Nephron (organoid): ENCODE measurements at regions not wholly inside any gene's neighbourhood (a gene's known extent, or its start where the extent isn't known, plus 50 kb on each side); places are given as distances from the start of the nearest gene placed in this dataset.

ENCODE experiments used
- H3K27ac Mint-ChIP-seq, 3 experiments: 2 replicates each; pipeline ENCODE4 v1.8.0; 2020; ENCODE audit warnings: mixed read lengths in 3 of 3, mild to moderate bottlenecking in 2 of 3, moderate library complexity in 1 of 3
- H3K27me3 Mint-ChIP-seq: 2 replicates; pipeline ENCODE4 v1.8.0; 2021; ENCODE audit warnings: low read depth, mild to moderate bottlenecking, moderate library complexity, mixed read lengths
- H3K36me3 Mint-ChIP-seq: 2 replicates; pipeline ENCODE4 v1.8.0; 2020; ENCODE audit warnings: low read depth, mixed read lengths
- H3K4me1 Mint-ChIP-seq: 2 replicates; pipeline ENCODE4 v1.8.0; 2020; ENCODE audit warnings: mixed read lengths
- H3K4me3 Mint-ChIP-seq, 3 experiments: 2 replicates each; pipeline ENCODE4 v1.8.0; 2020; ENCODE audit warnings: mild to moderate bottlenecking in 3 of 3, mixed read lengths in 3 of 3, moderate library complexity in 2 of 3
- H3K9me3 Mint-ChIP-seq: 2 replicates; pipeline ENCODE4 v1.8.0; 2020; ENCODE audit warnings: mixed read lengths
- CTCF ChIP-seq, 3 experiments: fragments of 200-600 bp; sonication (generic); IDR thresholded peaks; one replicate each; pipeline ENCODE4 v1.5.0; 2021; ENCODE audit warnings: antibody characterized with exemption in 3 of 3; ENCODE audit not compliant: unreplicated experiment in 3 of 3

DNA sequence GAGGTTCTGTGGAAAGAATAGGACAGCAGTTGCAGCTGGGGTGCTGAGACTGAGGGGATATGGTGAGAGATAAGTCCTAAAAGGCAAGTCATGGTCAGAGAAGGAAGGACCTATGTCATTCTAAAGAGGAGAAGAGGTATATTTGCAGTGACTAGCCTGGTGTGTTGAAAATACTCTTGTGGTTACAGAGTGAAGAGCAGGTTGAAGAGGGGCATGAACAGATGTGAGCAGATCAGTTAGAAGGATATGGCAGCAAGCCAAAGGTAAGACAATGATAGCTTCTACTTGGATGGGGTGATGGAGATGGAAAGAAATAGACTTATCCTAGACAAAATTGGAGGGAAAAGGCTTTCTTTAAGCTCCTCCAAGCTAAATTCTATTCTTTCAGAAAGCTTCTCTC lies 469.8 kb upstream of the CPEB2 start:
- Mint-ChIP-seq H3K9me3 (no peaks in the 10 kb centered on the region), H3K27ac (no peak overlapping the region), H3K4me1 (no peaks in the 10 kb centered on the region), H3K4me3 (no peak overlapping the region), H3K36me3 (no peaks in the 10 kb centered on the region), H3K27me3 (no peaks in the 10 kb centered on the region)
- TF ChIP-seq CTCF (IDR thresholded peaks at IDR 0.05; ENCODE audit: unreplicated experiment in 3 of 3), result no peak

DNA sequence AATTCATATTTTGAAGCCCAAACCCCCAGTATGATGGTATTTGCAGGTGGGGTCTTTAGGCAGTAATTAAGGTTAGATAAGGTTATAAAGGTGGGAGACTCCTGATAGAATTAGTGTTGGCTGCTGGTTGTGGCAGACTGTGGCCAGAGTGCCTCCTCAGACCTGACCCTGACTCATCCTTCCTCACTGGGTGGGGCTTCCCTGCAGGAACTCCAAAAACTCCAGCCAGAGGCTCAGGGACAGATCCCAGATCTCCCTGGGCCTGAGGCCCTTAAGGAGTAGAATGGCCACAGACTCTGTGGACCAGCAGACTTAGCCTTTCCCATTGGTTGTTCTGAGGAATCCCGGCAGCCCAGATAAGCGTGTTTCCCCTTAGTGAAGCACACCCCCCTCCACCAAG lies 463.0 kb upstream of the CPEB2 start:
- no peak for TF ChIP-seq CTCF (IDR thresholded peaks at IDR 0.05; ENCODE audit: unreplicated experiment in 3 of 3)
- H3K9me3 Mint-ChIP-seq, result peaks cover 7% of the 10 kb centered on the region
- no peak overlapping the region for H3K4me3 Mint-ChIP-seq
- no peak overlapping the region for H3K27ac Mint-ChIP-seq
- no peaks in the 10 kb centered on the region for H3K36me3 Mint-ChIP-seq
- no peaks in the 10 kb centered on the region for H3K4me1 Mint-ChIP-seq
- no peaks in the 10 kb centered on the region for H3K27me3 Mint-ChIP-seq

DNA sequence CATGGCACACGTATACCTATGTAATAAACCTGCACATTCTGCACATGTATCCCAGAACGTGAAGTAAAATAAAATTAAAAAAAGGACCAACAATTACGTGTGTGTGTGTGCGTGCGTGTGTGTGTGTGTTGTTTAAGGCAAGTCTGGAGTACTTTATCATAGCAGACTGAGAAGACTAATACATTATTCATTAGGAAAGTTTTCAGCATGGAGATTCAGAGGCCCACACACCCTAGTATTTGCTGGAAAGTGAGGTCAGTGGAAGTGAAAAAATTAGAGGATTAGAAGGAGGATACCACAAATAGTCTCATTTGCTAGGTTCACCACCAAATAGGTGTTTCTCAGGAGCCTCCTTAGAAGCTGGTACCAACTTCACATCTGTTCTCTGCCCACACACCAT lies 457.1 kb upstream of the CPEB2 start:
- no peaks in the 10 kb centered on the region for H3K4me1 Mint-ChIP-seq
- H3K36me3 Mint-ChIP-seq, result no peaks in the 10 kb centered on the region
- H3K27ac Mint-ChIP-seq, result no peak overlapping the region
- TF ChIP-seq CTCF (IDR thresholded peaks at IDR 0.05; ENCODE audit: unreplicated experiment in 3 of 3), result no peak
- H3K9me3 Mint-ChIP-seq, result peaks cover 9% of the 10 kb centered on the region
- H3K4me3 Mint-ChIP-seq, result no peak overlapping the region
- no peaks in the 10 kb centered on the region for H3K27me3 Mint-ChIP-seq

GRCh38 chr4:14545807-14546206 lies 456.5 kb upstream of the CPEB2 start:
- Mint-ChIP-seq H3K36me3 (no peaks in the 10 kb centered on the region), H3K9me3 (peaks cover 9% of the 10 kb centered on the region), H3K4me3 (no peak overlapping the region), H3K4me1 (no peaks in the 10 kb centered on the region), H3K27ac (no peak overlapping the region), H3K27me3 (no peaks in the 10 kb centered on the region)
- no peak for TF ChIP-seq CTCF (IDR thresholded peaks at IDR 0.05; ENCODE audit: unreplicated experiment in 3 of 3)

- no peak for TF ChIP-seq CTCF (IDR thresholded peaks at IDR 0.05; ENCODE audit: unreplicated experiment in 3 of 3)
- Mint-ChIP-seq H3K9me3 (peaks cover 2% of the 10 kb centered on the region), H3K4me3 (no peak overlapping the region), H3K27me3 (no peaks in the 10 kb centered on the region), H3K4me1 (no peaks in the 10 kb centered on the region), H3K36me3 (no peaks in the 10 kb centered on the region), H3K27ac (no peak overlapping the region)
These were observed 450.2 kb upstream of the CPEB2 start for GRCh38 chr4:14552119-14552518.

GRCh38 chr4:14559646-14560045 lies 442.6 kb upstream of the CPEB2 start:
- no peaks in the 10 kb centered on the region for H3K36me3 Mint-ChIP-seq
- H3K27ac Mint-ChIP-seq, result no peak overlapping the region
- no peaks in the 10 kb centered on the region for H3K9me3 Mint-ChIP-seq
- H3K4me3 Mint-ChIP-seq, result no peak overlapping the region
- H3K4me1 Mint-ChIP-seq, result no peaks in the 10 kb centered on the region
- H3K27me3 Mint-ChIP-seq, result no peaks in the 10 kb centered on the region
- no peak for TF ChIP-seq CTCF (IDR thresholded peaks at IDR 0.05; ENCODE audit: unreplicated experiment in 3 of 3)
